ENCODE measurements at regions not wholly inside any gene's neighbourhood (a gene's known extent, or its start where the extent isn't known, plus 50 kb on each side); places are given as distances from the start of the nearest gene placed in this dataset.

DNA sequence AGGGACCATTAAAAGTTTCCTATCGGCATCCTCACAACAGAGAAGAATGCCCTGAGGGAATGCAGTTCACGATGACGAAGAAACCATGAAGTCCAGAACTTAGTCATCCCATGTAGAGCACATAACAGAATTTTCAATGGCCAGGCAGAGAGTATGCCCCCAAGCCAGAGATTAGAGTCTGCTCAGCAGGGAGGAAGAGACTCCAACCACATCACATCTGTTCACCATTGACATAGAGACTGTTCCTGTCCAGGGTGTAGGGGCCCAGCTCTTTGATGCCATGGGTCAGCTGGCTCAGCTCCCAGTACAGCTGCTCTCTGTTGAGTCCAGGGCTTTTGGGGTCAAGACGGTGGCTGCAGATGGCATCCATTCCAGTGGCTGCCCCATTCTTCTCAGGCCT lies 68.2 kb downstream of the MBD3L1 start:
- TF ChIP-seq NR2C2 (CRISPR knock-in tag; IDR thresholded peaks at IDR 0.05) (no peak), GTF2I (CRISPR knock-in tag; conservative IDR thresholded peaks at IDR 0.05) (no peak), SMAD4 (CRISPR knock-in tag; IDR thresholded peaks at IDR 0.05) (no peak), PRRX2 (CRISPR knock-in tag; IDR thresholded peaks at IDR 0.05) (no peak), NR3C1 (CRISPR knock-in tag; conservative IDR thresholded peaks at IDR 0.05; ENCODE audit: low read depth) (no peak), FOXJ3 (CRISPR knock-in tag; IDR thresholded peaks at IDR 0.05; ENCODE audit: borderline replicate concordance) (no peak), NR1H2 (CRISPR knock-in tag; IDR thresholded peaks at IDR 0.05) (no peak), NFATC4 (CRISPR knock-in tag; IDR thresholded peaks at IDR 0.05) (no peak), ZNF219 (CRISPR knock-in tag; IDR thresholded peaks at IDR 0.05; ENCODE audit: borderline replicate concordance) (no peak), RORB (CRISPR knock-in tag; IDR thresholded peaks at IDR 0.05) (no peak), TP53 (CRISPR knock-in tag; IDR thresholded peaks at IDR 0.05) (no peak), GABPB1 (CRISPR knock-in tag; IDR thresholded peaks at IDR 0.05) (no peak)
- TF ChIP-seq, protein P1, sequence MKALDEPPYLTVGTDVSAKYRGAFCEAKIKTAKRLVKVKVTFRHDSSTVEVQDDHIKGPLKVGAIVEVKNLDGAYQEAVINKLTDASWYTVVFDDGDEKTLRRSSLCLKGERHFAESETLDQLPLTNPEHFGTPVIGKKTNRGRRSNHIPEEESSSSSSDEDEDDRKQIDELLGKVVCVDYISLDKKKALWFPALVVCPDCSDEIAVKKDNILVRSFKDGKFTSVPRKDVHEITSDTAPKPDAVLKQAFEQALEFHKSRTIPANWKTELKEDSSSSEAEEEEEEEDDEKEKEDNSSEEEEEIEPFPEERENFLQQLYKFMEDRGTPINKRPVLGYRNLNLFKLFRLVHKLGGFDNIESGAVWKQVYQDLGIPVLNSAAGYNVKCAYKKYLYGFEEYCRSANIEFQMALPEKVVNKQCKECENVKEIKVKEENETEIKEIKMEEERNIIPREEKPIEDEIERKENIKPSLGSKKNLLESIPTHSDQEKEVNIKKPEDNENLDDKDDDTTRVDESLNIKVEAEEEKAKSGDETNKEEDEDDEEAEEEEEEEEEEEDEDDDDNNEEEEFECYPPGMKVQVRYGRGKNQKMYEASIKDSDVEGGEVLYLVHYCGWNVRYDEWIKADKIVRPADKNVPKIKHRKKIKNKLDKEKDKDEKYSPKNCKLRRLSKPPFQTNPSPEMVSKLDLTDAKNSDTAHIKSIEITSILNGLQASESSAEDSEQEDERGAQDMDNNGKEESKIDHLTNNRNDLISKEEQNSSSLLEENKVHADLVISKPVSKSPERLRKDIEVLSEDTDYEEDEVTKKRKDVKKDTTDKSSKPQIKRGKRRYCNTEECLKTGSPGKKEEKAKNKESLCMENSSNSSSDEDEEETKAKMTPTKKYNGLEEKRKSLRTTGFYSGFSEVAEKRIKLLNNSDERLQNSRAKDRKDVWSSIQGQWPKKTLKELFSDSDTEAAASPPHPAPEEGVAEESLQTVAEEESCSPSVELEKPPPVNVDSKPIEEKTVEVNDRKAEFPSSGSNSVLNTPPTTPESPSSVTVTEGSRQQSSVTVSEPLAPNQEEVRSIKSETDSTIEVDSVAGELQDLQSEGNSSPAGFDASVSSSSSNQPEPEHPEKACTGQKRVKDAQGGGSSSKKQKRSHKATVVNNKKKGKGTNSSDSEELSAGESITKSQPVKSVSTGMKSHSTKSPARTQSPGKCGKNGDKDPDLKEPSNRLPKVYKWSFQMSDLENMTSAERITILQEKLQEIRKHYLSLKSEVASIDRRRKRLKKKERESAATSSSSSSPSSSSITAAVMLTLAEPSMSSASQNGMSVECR (CRISPR knock-in tag; IDR thresholded peaks at IDR 0.05; ENCODE audit: borderline replicate concordance) = no peak
- TF ChIP-seq, protein P2, sequence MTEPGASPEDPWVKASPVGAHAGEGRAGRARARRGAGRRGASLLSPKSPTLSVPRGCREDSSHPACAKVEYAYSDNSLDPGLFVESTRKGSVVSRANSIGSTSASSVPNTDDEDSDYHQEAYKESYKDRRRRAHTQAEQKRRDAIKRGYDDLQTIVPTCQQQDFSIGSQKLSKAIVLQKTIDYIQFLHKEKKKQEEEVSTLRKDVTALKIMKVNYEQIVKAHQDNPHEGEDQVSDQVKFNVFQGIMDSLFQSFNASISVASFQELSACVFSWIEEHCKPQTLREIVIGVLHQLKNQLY (CRISPR knock-in tag; IDR thresholded peaks at IDR 0.05) = no peak
- TF ChIP-seq, protein P3, sequence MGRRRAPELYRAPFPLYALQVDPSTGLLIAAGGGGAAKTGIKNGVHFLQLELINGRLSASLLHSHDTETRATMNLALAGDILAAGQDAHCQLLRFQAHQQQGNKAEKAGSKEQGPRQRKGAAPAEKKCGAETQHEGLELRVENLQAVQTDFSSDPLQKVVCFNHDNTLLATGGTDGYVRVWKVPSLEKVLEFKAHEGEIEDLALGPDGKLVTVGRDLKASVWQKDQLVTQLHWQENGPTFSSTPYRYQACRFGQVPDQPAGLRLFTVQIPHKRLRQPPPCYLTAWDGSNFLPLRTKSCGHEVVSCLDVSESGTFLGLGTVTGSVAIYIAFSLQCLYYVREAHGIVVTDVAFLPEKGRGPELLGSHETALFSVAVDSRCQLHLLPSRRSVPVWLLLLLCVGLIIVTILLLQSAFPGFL (CRISPR knock-in tag; IDR thresholded peaks at IDR 0.05; ENCODE audit: borderline replicate concordance) = no peak
- ChIA-PET POLR2A (no interaction called here), CTCF (no interaction called here)
- DNase-seq (ENCODE audit: low spot score) (no peak), ATAC-seq (no peak)
- no peaks in the 10 kb centered on the region for H3K4me1 Mint-ChIP-seq
- H3K27ac Mint-ChIP-seq = no peak overlapping the region
- no peaks in the 10 kb centered on the region for H3K9me3 Mint-ChIP-seq
- H3K4me3 Mint-ChIP-seq = no peak overlapping the region
- H3K27me3 Mint-ChIP-seq (ENCODE audit: low read depth) = peaks cover 4% of the 10 kb centered on the region; the same call in 1 of the 2 replicates
- no peaks in the 10 kb centered on the region for H3K36me3 Mint-ChIP-seq

DNA sequence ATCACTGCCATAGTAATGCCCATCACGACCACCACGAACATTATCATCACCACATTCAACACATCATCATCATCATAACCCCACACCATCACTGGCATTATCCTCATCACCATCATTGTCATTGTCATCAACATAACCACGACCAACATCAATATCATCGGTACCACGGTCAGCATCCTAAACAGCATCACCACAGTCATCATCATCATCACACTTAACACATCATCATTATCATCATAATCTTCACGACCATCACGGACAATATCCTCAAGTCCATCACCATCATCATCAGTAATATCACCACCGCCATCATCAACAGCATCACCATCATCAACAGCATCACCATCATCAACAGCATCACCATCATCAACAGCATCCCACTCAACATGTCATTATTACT lies 70.3 kb downstream of the MBD3L1 start:
- no peak for DNase-seq (ENCODE audit: low spot score)
- H3K9me3 Mint-ChIP-seq = peaks cover 8% of the 10 kb centered on the region
- no peak for ATAC-seq
- no peak overlapping the region for H3K4me3 Mint-ChIP-seq
- CTCF ChIA-PET = no interaction called here
- no peaks in the 10 kb centered on the region for H3K4me1 Mint-ChIP-seq
- POLR2A ChIA-PET = no interaction called here
- TF ChIP-seq NFYB (CRISPR knock-in tag; conservative IDR thresholded peaks at IDR 0.05; ENCODE audit: low read depth) = no peak
- TF ChIP-seq, protein P4, sequence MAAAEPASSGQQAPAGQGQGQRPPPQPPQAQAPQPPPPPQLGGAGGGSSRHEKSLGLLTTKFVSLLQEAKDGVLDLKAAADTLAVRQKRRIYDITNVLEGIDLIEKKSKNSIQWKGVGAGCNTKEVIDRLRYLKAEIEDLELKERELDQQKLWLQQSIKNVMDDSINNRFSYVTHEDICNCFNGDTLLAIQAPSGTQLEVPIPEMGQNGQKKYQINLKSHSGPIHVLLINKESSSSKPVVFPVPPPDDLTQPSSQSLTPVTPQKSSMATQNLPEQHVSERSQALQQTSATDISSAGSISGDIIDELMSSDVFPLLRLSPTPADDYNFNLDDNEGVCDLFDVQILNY (CRISPR knock-in tag; IDR thresholded peaks at IDR 0.05) = no peak
- TF ChIP-seq, protein P5, sequence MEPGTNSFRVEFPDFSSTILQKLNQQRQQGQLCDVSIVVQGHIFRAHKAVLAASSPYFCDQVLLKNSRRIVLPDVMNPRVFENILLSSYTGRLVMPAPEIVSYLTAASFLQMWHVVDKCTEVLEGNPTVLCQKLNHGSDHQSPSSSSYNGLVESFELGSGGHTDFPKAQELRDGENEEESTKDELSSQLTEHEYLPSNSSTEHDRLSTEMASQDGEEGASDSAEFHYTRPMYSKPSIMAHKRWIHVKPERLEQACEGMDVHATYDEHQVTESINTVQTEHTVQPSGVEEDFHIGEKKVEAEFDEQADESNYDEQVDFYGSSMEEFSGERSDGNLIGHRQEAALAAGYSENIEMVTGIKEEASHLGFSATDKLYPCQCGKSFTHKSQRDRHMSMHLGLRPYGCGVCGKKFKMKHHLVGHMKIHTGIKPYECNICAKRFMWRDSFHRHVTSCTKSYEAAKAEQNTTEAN (CRISPR knock-in tag; IDR thresholded peaks at IDR 0.05) = no peak
- TF ChIP-seq JAZF1 (CRISPR knock-in tag; IDR thresholded peaks at IDR 0.05) = no peak
- no peak for TF ChIP-seq ETV6 (CRISPR knock-in tag; IDR thresholded peaks at IDR 0.05)
- TF ChIP-seq TP53 (CRISPR knock-in tag; IDR thresholded peaks at IDR 0.05) = no peak
- no peak for TF ChIP-seq GRHL2 (CRISPR knock-in tag; IDR thresholded peaks at IDR 0.05; ENCODE audit: insufficient replicate concordance, severe bottlenecking)
- TF ChIP-seq FOXK1 (CRISPR knock-in tag; IDR thresholded peaks at IDR 0.05) = no peak
- no peak for TF ChIP-seq ZNF138 (CRISPR knock-in tag; conservative IDR thresholded peaks at IDR 0.05)
- no peak overlapping the region for H3K27ac Mint-ChIP-seq
- H3K36me3 Mint-ChIP-seq = peaks cover 7% of the 10 kb centered on the region
- peaks cover 2% of the 10 kb centered on the region; the same call in 1 of the 2 replicates for H3K27me3 Mint-ChIP-seq (ENCODE audit: low read depth)
